H1 (cell line): ENCODE measurements at regions not wholly inside any gene's neighbourhood (a gene's known extent, or its start where the extent isn't known, plus 50 kb on each side); places are given as distances from the start of the nearest gene placed in this dataset.
A peak's percentile ranks its signal among the peaks of the same experiment; 100 is the strongest.

ENCODE experiments used
- CTCF ChIA-PET: fragments of 300-600 bp; sonication (Branson Sonifier 250); formaldehyde crosslinking; loops from one replicate; lab custom pipeline; 2021; ENCODE audit not compliant: partially characterized antibody; lab: Charles Lee
- POLR2A ChIA-PET: fragments of 300-600 bp; sonication (Branson Sonifier 250); formaldehyde crosslinking; loops from one replicate; lab custom pipeline; 2021; ENCODE audit warnings: inconsistent platforms; ENCODE audit not compliant: partially characterized antibody; lab: Charles Lee
- DNase-seq, 2 experiments: peaks; one replicate each; pipeline versions ENCODE4 v3.0.0 to v3.0.0-alpha.2; 2010 to 2022; ENCODE audit warnings: low spot score in 2 of 2, low read depth in 1 of 2, mixed read lengths in 1 of 2
- FAIRE-seq: peaks from 2 replicates; lab custom pipeline; 2011; peaks lifted over from hg19 to GRCh38; lab: Jason Lieb, UNC
- H2AFZ ChIP-seq: 2 replicates; pipeline ENCODE4 v1.8.1; 2012; ENCODE audit warnings: low read length, inconsistent platforms
- H2AK5ac ChIP-seq: 2 replicates; pipeline ENCODE4 v1.6.1; 2013; ENCODE audit warnings: low read depth, low read length
- H2BK120ac ChIP-seq: replicated peaks from 2 replicates; pipeline ENCODE3; 2013; ENCODE audit warnings: low read depth, low read length, inconsistent platforms
- H2BK12ac ChIP-seq: 2 replicates; pipeline ENCODE4 v1.6.1; 2013; ENCODE audit warnings: low read depth, low read length
- H2BK15ac ChIP-seq: 2 replicates; pipeline ENCODE4 v1.6.1; 2013; ENCODE audit warnings: low read length
- H2BK20ac ChIP-seq: 2 replicates; pipeline ENCODE4 v1.6.1; 2013; ENCODE audit warnings: low read length
- H2BK5ac ChIP-seq: 2 replicates; pipeline ENCODE4 v1.6.1; 2013; ENCODE audit warnings: low read depth, low read length
- H3K14ac ChIP-seq: 2 replicates; pipeline ENCODE4 v1.6.1; 2013; ENCODE audit warnings: inconsistent platforms; ENCODE audit not compliant: insufficient read length
- H3K18ac ChIP-seq: 2 replicates; pipeline ENCODE4 v1.6.1; 2013; ENCODE audit warnings: low read length; ENCODE audit errors: extremely low read depth
- H3K23ac ChIP-seq: 2 replicates; pipeline ENCODE4 v1.6.1; 2013; ENCODE audit warnings: inconsistent platforms; ENCODE audit not compliant: insufficient read length
- H3K23me2 ChIP-seq: 2 replicates; pipeline ENCODE4 v1.6.1; 2013; ENCODE audit warnings: low read depth, low read length
- H3K27ac ChIP-seq: 2 replicates; pipeline ENCODE4 v1.6.1; 2011; ENCODE audit warnings: low read depth, low read length, inconsistent platforms
- H3K27me3 ChIP-seq, 4 experiments: replicated peaks in 1 of 4; 1 replicate in 1 of 4; 2 replicates in 3 of 4; pipeline versions ENCODE4 v1.6.1 to v1.8.1; 2011 to 2013; ENCODE audit warnings: low read length in 3 of 4, mild to moderate bottlenecking in 3 of 4, inconsistent platforms in 2 of 4, mixed read lengths in 2 of 4, moderate library complexity in 1 of 4; ENCODE audit not compliant: control insufficient read depth in 3 of 4, insufficient read depth in 3 of 4; ENCODE audit errors: extremely low read depth in 1 of 4
- H3K36me3 ChIP-seq, 4 experiments: 2 replicates each; pipeline versions ENCODE4 v1.6.1 to v1.8.1; 2011 to 2013; ENCODE audit warnings: mild to moderate bottlenecking in 4 of 4, low read length in 3 of 4, moderate library complexity in 2 of 4, control low read depth in 1 of 4, inconsistent platforms in 1 of 4; ENCODE audit not compliant: insufficient read depth in 4 of 4, control insufficient read depth in 2 of 4
- H3K4ac ChIP-seq: replicated peaks from 2 replicates; pipeline ENCODE3; 2013; ENCODE audit warnings: low read length, low read depth, mixed read lengths, inconsistent platforms; ENCODE audit not compliant: insufficient read length
- H3K4me1 ChIP-seq, 4 experiments: replicated peaks in 1 of 4; 1 replicate in 1 of 4; 2 replicates in 3 of 4; pipeline versions ENCODE4 v1.6.1 to v1.8.1; 2011 to 2013; ENCODE audit warnings: low read length in 3 of 4, inconsistent platforms in 2 of 4, mixed read lengths in 1 of 4; ENCODE audit not compliant: insufficient read depth in 4 of 4, control insufficient read depth in 3 of 4
- H3K4me2 ChIP-seq, 2 experiments: 2 replicates each; pipeline versions ENCODE4 v1.6.1 to v1.8.1; 2011 to 2013; ENCODE audit warnings: low read depth in 2 of 2, low read length in 2 of 2, control low read depth in 1 of 2, inconsistent platforms in 1 of 2, mild to moderate bottlenecking in 1 of 2; ENCODE audit not compliant: insufficient read depth in 1 of 2
- H3K4me3 ChIP-seq, 4 experiments: fragments of 200-600, 300-600 bp in 1 of 4; sonication (generic), shearing (Covaris generic), sonication (Bioruptor Twin) in 1 of 4; 2 replicates each; pipeline versions ENCODE4 v1.5.1 to v1.8.1; 2011 to 2016; ENCODE audit warnings: low read length in 4 of 4, low read depth in 3 of 4, control low read depth in 2 of 4, inconsistent platforms in 2 of 4, mild to moderate bottlenecking in 2 of 4, mixed read lengths in 1 of 4, moderate library complexity in 1 of 4; ENCODE audit not compliant: insufficient read depth in 2 of 4; ENCODE audit errors: extremely low read depth in 1 of 4
- H3K56ac ChIP-seq: replicated peaks from 2 replicates; pipeline ENCODE3; 2013; ENCODE audit warnings: low read depth, mild to moderate bottlenecking, mixed read lengths, low read length, inconsistent platforms; ENCODE audit not compliant: insufficient read length
- H3K79me1 ChIP-seq: 2 replicates; pipeline ENCODE4 v1.6.1; 2013; ENCODE audit warnings: low read depth, low read length, control low read depth
- H3K79me2 ChIP-seq, 2 experiments: 2 replicates each; pipeline versions ENCODE4 v1.6.1 to v1.8.1; 2012 to 2013; ENCODE audit warnings: low read length in 2 of 2, mild to moderate bottlenecking in 2 of 2, inconsistent platforms in 1 of 2; ENCODE audit not compliant: insufficient read depth in 2 of 2, control insufficient read depth in 1 of 2
- H3K9ac ChIP-seq, 4 experiments: replicated peaks in 1 of 4; 1 replicate in 1 of 4; 2 replicates in 3 of 4; pipeline versions ENCODE4 v1.6.1 to v1.8.1; 2011 to 2013; ENCODE audit warnings: low read depth in 3 of 4, low read length in 3 of 4, control low read depth in 2 of 4, mild to moderate bottlenecking in 2 of 4, moderate library complexity in 2 of 4, inconsistent platforms in 1 of 4; ENCODE audit errors: extremely low read depth in 1 of 4
- H3K9me3 ChIP-seq, 2 experiments: 2 replicates each; pipeline versions ENCODE4 v1.6.1 to v1.8.1; 2012 to 2013; ENCODE audit warnings: mild to moderate bottlenecking in 2 of 2, moderate library complexity in 2 of 2, control low read depth in 1 of 2, inconsistent platforms in 1 of 2, low read depth in 1 of 2, low read length in 1 of 2, mixed read lengths in 1 of 2; ENCODE audit not compliant: insufficient read depth in 2 of 2
- H4K20me1 ChIP-seq, 2 experiments: replicated peaks in 1 of 2; 2 replicates each; pipeline versions ENCODE3 to v1.8.1; 2011 to 2013; ENCODE audit warnings: inconsistent platforms in 2 of 2, low read length in 2 of 2, mild to moderate bottlenecking in 1 of 2; ENCODE audit not compliant: insufficient read depth in 2 of 2, control insufficient read depth in 1 of 2
- H4K5ac ChIP-seq: 2 replicates; pipeline ENCODE4 v1.6.1; 2013; ENCODE audit warnings: low read length, low read depth, mixed read lengths, inconsistent platforms; ENCODE audit not compliant: insufficient read length
- H4K8ac ChIP-seq: 2 replicates; pipeline ENCODE4 v1.8.0; 2013; ENCODE audit warnings: mild to moderate bottlenecking, moderate library complexity, low read length, inconsistent platforms; ENCODE audit not compliant: insufficient read depth; ENCODE audit errors: extremely low read depth
- H4K91ac ChIP-seq: replicated peaks from 2 replicates; pipeline ENCODE3; 2013; ENCODE audit warnings: low read length, mixed read lengths, inconsistent platforms; ENCODE audit not compliant: insufficient read length
- CBX5 ChIP-seq: fragments of 300-800, 300-1000 bp; sonication (generic); IDR thresholded peaks from 2 replicates; pipeline ENCODE4 v1.7.1; 2016; ENCODE audit warnings: antibody characterized with exemption, low read length, low read depth
- CEBPB ChIP-seq: IDR thresholded peaks from 2 replicates; pipeline ENCODE4 v1.6.1; 2012; ENCODE audit warnings: low read depth, low read length
- CHD1 ChIP-seq: IDR thresholded peaks from 2 replicates; pipeline ENCODE4 v1.6.1; 2012; ENCODE audit warnings: low read depth, low read length, improper control_type of control experiment
- CTCF ChIP-seq, 3 experiments: IDR thresholded peaks; 1 replicate in 2 of 3; 2 replicates in 1 of 3; pipeline versions ENCODE4 v1.5.1 to v1.6.1; 2011; ENCODE audit warnings: low read length in 3 of 3, mild to moderate bottlenecking in 3 of 3, inconsistent platforms in 2 of 3, low read depth in 1 of 3, moderate library complexity in 1 of 3; ENCODE audit not compliant: insufficient read depth in 1 of 3; ENCODE audit errors: control extremely low read depth in 1 of 3
- EZH2 ChIP-seq: fragments of 200-600 bp; sonication (generic); IDR thresholded peaks from 2 replicates; pipeline ENCODE4 v1.7.1; 2012; ENCODE audit warnings: low read depth, mild to moderate bottlenecking, moderate library complexity, low read length, inconsistent platforms; ENCODE audit not compliant: severe bottlenecking
- GTF2F1 ChIP-seq: IDR thresholded peaks from 2 replicates; pipeline ENCODE4 v1.6.1; 2012; ENCODE audit warnings: low read depth, low read length, improper control_type of control experiment, borderline replicate concordance
- HDAC2 ChIP-seq, 2 experiments: fragments of 300-600 bp in 1 of 2; sonication (generic) in 1 of 2; IDR thresholded peaks; 2 replicates each; pipeline ENCODE4 v1.6.1; 2011 to 2012; ENCODE audit warnings: low read depth in 2 of 2, low read length in 2 of 2, mild to moderate bottlenecking in 2 of 2, moderate library complexity in 2 of 2, borderline replicate concordance in 1 of 2, inconsistent platforms in 1 of 2
- HDAC6 ChIP-seq: IDR thresholded peaks from one replicate; pipeline ENCODE4 v1.7.1; 2012; ENCODE audit warnings: low read depth, mild to moderate bottlenecking, inconsistent platforms, low read length, moderate library complexity
- JUN ChIP-seq: IDR thresholded peaks from 2 replicates; pipeline ENCODE4 v1.6.1; 2011; ENCODE audit warnings: low read depth, mild to moderate bottlenecking, improper control_type of control experiment, low read length
- KDM1A ChIP-seq: fragments of 200-600, 300-600 bp; sonication (generic); IDR thresholded peaks from 2 replicates; pipeline ENCODE4 v1.7.1; 2016; ENCODE audit warnings: mild to moderate bottlenecking, low read length, borderline replicate concordance
- POU5F1 ChIP-seq: IDR thresholded peaks from 2 replicates; pipeline ENCODE4 v1.6.1; 2011; ENCODE audit warnings: low read depth, mild to moderate bottlenecking, low read length, moderate library complexity
- TCF12 ChIP-seq: IDR thresholded peaks from 2 replicates; pipeline ENCODE4 v1.6.1; 2011; ENCODE audit warnings: low read depth, mild to moderate bottlenecking, low read length
- whole genome bisulfite sequencing, 2 experiments: shearing (Covaris generic) in 1 of 2; methylation state at CpG; one replicate each; pipeline versions ENCODE4 v1.1.6 to v1.1.7; 2013 to 2015; ENCODE audit warnings: low lambda C conversion rate in 2 of 2, mixed read lengths in 2 of 2, inconsistent platforms in 1 of 2, low coverage in 1 of 2, missing lambda C conversion rate in 1 of 2; ENCODE audit not compliant: insufficient replicate concordance in 2 of 2, insufficient coverage in 1 of 2, insufficient read length in 1 of 2; ENCODE audit errors: extremely low coverage in 1 of 2, missing lambda C conversion rate in 1 of 2; 5-methylcytosine and 5-hydroxymethylcytosine counted together

- no peaks in the 10 kb centered on the region for H3K23me2 ChIP-seq
- no peaks in the 10 kb centered on the region for H4K20me1 ChIP-seq
- no peak overlapping the region for H2BK20ac ChIP-seq
- H2AK5ac ChIP-seq: 0 out of 2 replicates have a peak overlapping the region, but pooled peaks have one; percentile 75
- H3K56ac ChIP-seq: no peak overlapping the region
- H4K5ac ChIP-seq: no peak overlapping the region
- H2BK120ac ChIP-seq: no peak overlapping the region
- no peak overlapping the region for H3K27ac ChIP-seq
- DNase-seq (no peak), FAIRE-seq (no peak)
- no peak overlapping the region; a peak in 1 of 7 replicates for H3K9ac ChIP-seq
- H3K4me3 ChIP-seq: no peak overlapping the region
- H3K79me1 ChIP-seq: no peaks in the 10 kb centered on the region
- no peak overlapping the region for H4K91ac ChIP-seq
- no peaks in the 10 kb centered on the region for H3K9me3 ChIP-seq
- H3K14ac ChIP-seq: no peak overlapping the region
- ChIA-PET POLR2A (interaction anchor here (1.3 kb wide), 1 partner anchor 9 kb away, joined by 3 read pairs; no protein-coding TSS in a partner anchor), CTCF (no interaction called here)
- no peaks in the 10 kb centered on the region for H3K79me2 ChIP-seq
- no peak overlapping the region for H4K8ac ChIP-seq
- H2BK5ac ChIP-seq: 0 out of 2 replicates have a peak overlapping the region, but pooled peaks have one; percentile 36
- peak overlapping the region; percentile 62; the same call in 1 of the 2 replicates for H3K18ac ChIP-seq
- H3K36me3 ChIP-seq: no peaks in the 10 kb centered on the region; a peak in 1 of 8 replicates
- no peak overlapping the region for H3K4ac ChIP-seq
- H2BK15ac ChIP-seq: no peak overlapping the region
- H3K27me3 ChIP-seq: no peaks in the 10 kb centered on the region
- H3K23ac ChIP-seq: no peak overlapping the region
- H3K4me1 ChIP-seq: peaks cover 1 to 23% (median 8%) of the 10 kb centered on the region in 4 experiments; a peak in 6 of 7 replicates
- no peak overlapping the region for H3K4me2 ChIP-seq
- WGBS, 2 experiments: 78% methylated on average over 6 of the region's 6 CpGs; no CpG with 5 or more reads in 1 of the 2 experiments
- no peak overlapping the region for H2AFZ ChIP-seq
- H2BK12ac ChIP-seq: peak overlapping the region; percentile 94; the same call in 1 of the 2 replicates
- TF ChIP-seq EZH2 (no peak), CTCF (IDR thresholded peaks at IDR 0.05; ENCODE audit: control extremely low read depth in 1 of 3, insufficient read depth in 1 of 3, low read depth in 1 of 3, low read length in 3 of 3) (no peak), POU5F1 (no peak), HDAC2 (IDR thresholded peaks at IDR 0.05; ENCODE audit: borderline replicate concordance in 1 of 2, low read depth in 2 of 2, low read length in 2 of 2) (no peak), CEBPB (no peak), HDAC6 (no peak), CHD1 (no peak), KDM1A (no peak), CBX5 (no peak), TCF12 (no peak), JUN (no peak), GTF2F1 (no peak)
These were observed 289.7 kb downstream of the KLF6 start for GRCh38 chr10:3495281-3495680.
